H1 (cell line): ENCODE measurements at regions not wholly inside any gene's neighbourhood (a gene's known extent, or its start where the extent isn't known, plus 50 kb on each side); places are given as distances from the start of the nearest gene placed in this dataset.

ENCODE experiments used
- BACH1 ChIP-seq: IDR thresholded peaks from 2 replicates; pipeline ENCODE4 v1.6.1; 2012; ENCODE audit warnings: low read length, improper control_type of control experiment
- CHD7 ChIP-seq: fragments of 300-600 bp; sonication (generic); IDR thresholded peaks from 2 replicates; pipeline ENCODE4 v1.7.1; 2012; ENCODE audit warnings: low read length, moderate library complexity, mild to moderate bottlenecking, inconsistent platforms; ENCODE audit not compliant: insufficient replicate concordance
- E2F6 ChIP-seq: IDR thresholded peaks from 2 replicates; pipeline ENCODE4 v1.6.1; 2012; ENCODE audit warnings: inconsistent platforms
- EZH2 ChIP-seq: fragments of 200-600 bp; sonication (generic); IDR thresholded peaks from 2 replicates; pipeline ENCODE4 v1.7.1; 2012; ENCODE audit warnings: low read depth, mild to moderate bottlenecking, moderate library complexity, low read length, inconsistent platforms; ENCODE audit not compliant: severe bottlenecking
- NRF1 ChIP-seq: IDR thresholded peaks from 2 replicates; pipeline ENCODE4 v1.6.1; 2011; ENCODE audit warnings: mild to moderate bottlenecking, low read depth, low read length, improper control_type of control experiment
- PHF8 ChIP-seq: fragments of 200-600 bp; sonication (generic); conservative IDR thresholded peaks from 2 replicates; pipeline ENCODE4 v1.7.1; 2012; ENCODE audit warnings: low read depth, mild to moderate bottlenecking, inconsistent platforms, low read length, moderate library complexity
- POLR2AphosphoS5 ChIP-seq: IDR thresholded peaks from 2 replicates; pipeline ENCODE4 v1.6.1; 2011; ENCODE audit warnings: low read depth, low read length
- SIN3A ChIP-seq, 2 experiments: IDR thresholded peaks in 1 of 2; conservative IDR thresholded peaks in 1 of 2; 2 replicates each; pipeline ENCODE4 v1.6.1; 2011 to 2012; ENCODE audit warnings: low read length in 2 of 2, improper control_type of control experiment in 1 of 2, low read depth in 1 of 2, mild to moderate bottlenecking in 1 of 2
- SUZ12 ChIP-seq: fragments of 200-600 bp; sonication (generic); IDR thresholded peaks from 2 replicates; pipeline ENCODE4 v1.6.1; 2012; ENCODE audit warnings: mild to moderate bottlenecking, inconsistent platforms, low read length, moderate library complexity, mixed read lengths
- TAF7 ChIP-seq: optimal IDR thresholded peaks from 2 replicates; pipeline ENCODE3; 2011; ENCODE audit warnings: low read depth, mild to moderate bottlenecking, inconsistent platforms, low read length, moderate library complexity, borderline replicate concordance

- TF ChIP-seq CHD7 = no peak
- TF ChIP-seq SIN3A (conservative IDR thresholded peaks at IDR 0.05 in 1 of 2, IDR thresholded peaks at IDR 0.05 in 1 of 2; ENCODE audit: low read depth in 1 of 2, low read length in 2 of 2) = no peak
- TF ChIP-seq EZH2 = no peak
- TF ChIP-seq PHF8 = no peak
- no peak for TF ChIP-seq POLR2AphosphoS5
- TF ChIP-seq E2F6 = no peak
- no peak for TF ChIP-seq BACH1
- TF ChIP-seq TAF7 = no peak
- no peak for TF ChIP-seq NRF1
- TF ChIP-seq SUZ12 = no peak
Observed at GRCh38 chr10:56585447-56586171, 224.6 kb upstream of the ZWINT start (continued).
